ENCODE measurements at regions not wholly inside any gene's neighbourhood (a gene's known extent, or its start where the extent isn't known, plus 50 kb on each side); places are given as distances from the start of the nearest gene placed in this dataset.

DNA sequence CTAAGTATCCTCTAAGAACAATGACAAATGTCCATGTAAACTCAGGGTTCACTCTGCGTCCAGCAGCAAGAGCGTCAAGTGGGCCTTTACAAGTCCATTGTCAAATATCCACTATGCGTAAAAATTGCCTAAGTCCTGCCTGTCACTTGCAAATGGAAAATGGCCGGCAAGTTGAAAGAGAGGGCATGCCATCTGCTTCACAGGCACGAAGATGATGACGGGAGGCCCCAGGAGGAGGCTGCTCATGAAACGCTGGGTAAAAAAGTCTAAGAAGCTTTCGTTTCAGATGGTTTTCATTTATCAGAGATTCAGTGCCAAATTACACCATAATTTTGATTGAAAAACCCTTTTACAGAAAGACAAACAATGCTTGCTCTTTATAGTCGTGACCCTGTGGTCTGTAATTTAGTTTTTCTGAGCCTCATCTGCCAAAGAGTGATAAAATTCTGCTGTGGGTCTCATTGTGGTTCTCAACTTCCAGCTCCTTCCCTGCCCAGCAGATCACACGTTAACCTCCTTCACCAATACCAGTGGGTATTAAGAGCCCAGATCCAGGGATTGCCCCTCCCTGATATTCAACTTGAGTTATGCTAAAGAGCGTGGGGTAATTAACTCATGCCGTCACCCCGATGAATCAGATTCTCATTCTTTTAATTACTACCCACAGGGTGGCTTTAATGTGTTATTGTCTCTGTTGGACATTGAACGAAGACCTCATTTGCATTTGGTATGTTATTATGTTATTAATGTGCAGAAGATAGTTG, 160.2 kb upstream of the ALKAL2 start:
- no peak for TF ChIP-seq HDGF (IDR thresholded peaks at IDR 0.05; ENCODE audit: borderline replicate concordance)
- TF ChIP-seq TARDBP (IDR thresholded peaks at IDR 0.05) = no peak

Measured in HEK293T (cell line).